GM21528 (cell line): ENCODE measurements at regions not wholly inside any gene's neighbourhood (a gene's known extent, or its start where the extent isn't known, plus 50 kb on each side); places are given as distances from the start of the nearest gene placed in this dataset.
"Not testable (repeated sequence)": the region's sequence is repeated elsewhere in the genome, so short reads cannot be mapped to it uniquely, and the experiment has no call there.

Source experiments
- ATAC-seq: cut with Tn5 transposase; IDR thresholded peaks from one replicate; pipeline ENCODE4 v1.9.1; 2021; ENCODE audit warnings: mild to moderate bottlenecking, moderate library complexity; ENCODE audit not compliant: unreplicated experiment, low FRiP score

DNA sequence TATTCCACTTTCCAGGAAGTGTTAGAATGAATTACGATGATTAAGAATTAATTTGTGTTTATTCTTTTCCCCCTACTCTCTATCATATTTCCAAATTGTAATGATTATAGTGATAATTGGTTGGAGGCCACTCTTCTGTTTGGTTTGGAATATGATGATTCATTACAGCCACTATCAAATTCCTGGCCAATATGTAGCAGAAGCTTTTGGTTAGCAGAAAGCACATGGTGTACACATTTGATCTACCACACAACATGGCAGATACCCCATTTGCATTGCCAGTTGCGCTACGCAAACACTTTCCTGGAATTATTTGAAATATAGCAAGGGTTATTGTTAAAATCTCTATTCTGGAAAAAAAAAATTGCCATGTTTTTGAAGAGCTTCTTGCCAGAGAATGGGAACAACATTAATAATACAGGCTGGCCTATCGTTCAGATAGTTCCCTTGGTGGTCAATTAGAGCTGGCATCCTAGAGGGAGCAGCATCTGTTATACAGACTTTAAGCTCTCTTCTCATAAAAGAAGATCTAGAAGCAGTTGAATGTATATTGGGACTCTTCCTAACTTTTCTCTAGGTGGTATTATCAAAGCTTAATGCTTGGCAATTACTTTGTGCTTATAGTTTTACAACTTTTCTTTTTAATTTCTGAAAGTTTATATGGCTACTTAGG lies 455.0 kb upstream of the ACTBL2 start:
- ATAC-seq, result no peak

DNA sequence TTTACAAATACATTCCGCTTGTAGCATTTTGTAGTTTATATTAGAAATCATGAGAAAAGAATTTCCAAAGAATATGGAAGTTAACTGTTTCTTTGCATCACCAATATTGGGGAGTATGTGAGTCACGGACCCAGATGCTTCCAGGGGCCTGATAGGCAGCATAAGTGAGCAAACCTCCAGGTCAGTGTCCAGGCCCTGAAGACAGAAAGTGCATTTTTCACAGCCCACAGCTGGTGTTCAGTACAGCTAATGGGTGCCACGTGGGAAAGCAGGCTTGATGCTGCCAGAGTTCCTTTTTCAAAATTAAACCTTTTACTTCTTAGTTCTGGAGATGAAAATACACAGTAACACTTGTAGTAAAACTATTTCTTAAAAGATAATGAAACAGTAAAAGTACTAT lies 454.4 kb upstream of the ACTBL2 start:
- ATAC-seq, result no peak

- ATAC-seq, result no peak
These were observed 450.1 kb upstream of the ACTBL2 start for GRCh38 chr5:57932761-57933160.

DNA sequence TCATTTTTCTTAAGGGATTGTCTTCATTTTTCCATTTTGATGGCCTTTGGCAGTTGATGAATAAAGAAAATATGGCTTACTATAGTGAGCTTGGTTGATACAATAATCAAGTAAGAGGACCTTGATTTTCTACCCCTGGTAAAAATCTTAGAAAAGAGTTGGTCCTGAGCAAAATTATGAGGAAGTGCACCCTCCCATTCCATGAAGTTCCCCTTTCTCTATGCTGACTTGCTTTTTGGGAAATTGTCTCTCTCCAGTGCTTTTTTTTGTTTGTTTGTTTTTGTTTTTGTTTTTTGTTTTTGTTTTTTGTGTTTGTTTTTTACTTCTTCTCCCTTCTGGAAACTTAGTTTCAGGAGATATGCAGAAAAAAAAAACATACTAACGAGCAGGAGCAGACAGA lies 449.2 kb upstream of the ACTBL2 start:
- ATAC-seq, result no peak

DNA sequence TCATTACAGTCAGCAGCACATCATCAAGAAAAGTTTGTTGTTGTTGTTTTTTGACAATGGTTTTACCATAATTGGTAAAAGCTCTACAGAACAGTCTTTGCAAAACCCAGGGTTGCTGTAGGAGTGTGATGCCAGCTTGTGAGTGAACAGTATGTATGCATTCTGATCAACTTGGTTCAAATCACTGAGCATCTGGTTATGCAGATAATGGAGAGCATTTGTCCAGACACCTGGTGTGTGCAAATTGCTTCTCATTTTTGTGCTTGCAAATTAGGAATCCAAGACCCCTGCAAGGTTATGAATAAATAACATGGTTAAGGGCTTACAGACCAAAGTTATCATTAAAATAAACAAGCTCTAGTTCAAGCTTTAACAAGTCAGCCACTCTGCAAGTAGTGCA lies 448.7 kb upstream of the ACTBL2 start:
- ATAC-seq, result no peak

- no peak for ATAC-seq
These were observed 446.7 kb upstream of the ACTBL2 start for GRCh38 chr5:57929271-57929670.

- ATAC-seq, result not testable (repeated sequence)
These were observed 440.5 kb upstream of the ACTBL2 start for GRCh38 chr5:57923094-57923493.

DNA sequence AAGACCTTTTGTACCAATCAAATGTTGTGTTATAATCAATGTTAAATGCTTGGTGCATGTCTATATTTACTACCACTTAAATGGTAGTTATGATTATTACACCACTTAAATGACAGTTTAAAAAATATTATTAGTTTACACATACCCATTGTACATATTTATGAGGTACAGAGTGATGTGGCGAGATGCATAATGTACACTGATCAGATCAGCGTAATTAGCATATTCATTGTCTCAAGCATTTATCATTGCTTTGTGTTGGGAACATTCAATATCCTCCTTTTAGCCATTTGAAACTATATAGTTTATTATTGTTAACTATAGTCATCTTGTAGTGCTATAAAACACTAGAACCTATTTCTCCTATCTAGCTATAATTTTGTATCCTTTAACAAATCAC lies 434.4 kb upstream of the ACTBL2 start:
- no peak for ATAC-seq

- ATAC-seq, result no peak
These were observed 432.9 kb upstream of the ACTBL2 start for GRCh38 chr5:57915536-57915935.

DNA sequence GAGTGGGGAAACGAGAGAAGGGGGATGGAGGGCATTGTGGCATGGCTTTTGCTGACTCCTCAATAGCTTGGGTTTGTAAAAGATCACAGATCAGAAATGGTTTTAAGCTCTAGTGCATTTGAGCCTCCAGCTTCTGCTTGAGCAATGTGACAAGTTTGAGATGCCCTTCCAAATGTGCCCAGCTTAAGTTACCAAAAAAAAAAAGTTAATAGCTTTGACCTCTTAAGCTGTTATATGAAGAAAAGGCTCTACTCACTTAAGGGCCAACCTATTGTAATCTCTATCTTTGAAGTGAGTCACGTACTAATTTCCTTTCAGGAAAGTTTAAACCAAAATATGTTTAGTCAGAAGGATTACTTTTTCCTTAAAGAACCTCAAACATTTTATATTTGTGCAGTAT lies 428.8 kb upstream of the ACTBL2 start:
- no peak for ATAC-seq

DNA sequence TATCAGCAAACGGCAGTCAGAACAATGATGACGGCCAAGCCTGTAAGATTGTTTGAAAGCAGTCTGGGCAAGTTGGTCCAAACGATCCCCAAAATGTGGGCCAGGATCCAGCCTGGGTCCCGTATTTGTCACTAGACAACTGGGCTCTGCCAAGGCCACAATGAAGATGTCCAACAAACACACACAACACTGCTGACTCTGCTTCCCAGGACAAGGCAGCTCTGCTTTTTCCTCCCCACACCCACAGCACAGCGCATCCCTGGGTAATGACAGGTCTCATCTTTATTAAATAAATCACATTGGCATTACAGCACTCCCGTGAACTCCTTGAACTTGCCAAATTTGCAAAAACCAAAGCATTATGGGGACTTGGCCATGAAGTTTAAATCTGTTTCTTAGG lies 424.1 kb upstream of the ACTBL2 start:
- ATAC-seq, result no peak

DNA sequence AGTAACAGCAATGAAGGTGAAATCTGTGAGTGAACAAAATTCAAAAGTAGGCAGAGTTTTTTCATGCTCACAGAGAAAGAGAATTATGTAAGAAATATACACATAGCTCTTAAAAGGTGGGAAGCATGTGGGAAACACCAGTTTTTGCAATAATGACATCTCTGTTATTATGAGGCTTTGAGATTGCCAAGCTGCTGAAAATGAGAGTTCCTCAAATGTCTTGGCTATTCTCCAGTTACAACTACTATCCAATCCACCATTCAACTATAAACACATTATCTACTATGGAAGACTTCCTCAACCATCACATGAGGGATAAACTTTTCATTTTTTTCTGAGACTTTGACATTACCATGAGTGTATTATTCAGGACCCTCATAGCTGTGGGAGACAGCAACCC lies 420.8 kb upstream of the ACTBL2 start:
- ATAC-seq, result no peak

DNA sequence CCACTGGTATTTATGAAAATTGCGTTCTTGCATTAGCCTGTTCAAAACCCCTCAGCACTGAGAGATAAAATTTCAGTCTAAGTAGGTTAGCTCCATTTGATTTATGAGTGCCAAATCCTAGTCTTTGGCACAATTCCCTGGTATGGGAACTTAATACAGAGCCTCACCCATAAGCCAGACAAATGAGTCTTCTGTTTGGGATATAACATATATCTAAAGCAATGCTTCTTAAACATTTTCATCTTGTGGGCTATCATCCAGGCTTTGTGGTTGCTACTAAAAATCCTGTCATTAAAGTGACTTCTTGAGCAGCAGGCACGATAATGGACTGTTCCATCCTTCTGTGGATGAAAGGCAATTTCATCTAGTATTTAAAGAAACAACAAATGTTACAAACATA lies 419.5 kb upstream of the ACTBL2 start:
- no peak for ATAC-seq

DNA sequence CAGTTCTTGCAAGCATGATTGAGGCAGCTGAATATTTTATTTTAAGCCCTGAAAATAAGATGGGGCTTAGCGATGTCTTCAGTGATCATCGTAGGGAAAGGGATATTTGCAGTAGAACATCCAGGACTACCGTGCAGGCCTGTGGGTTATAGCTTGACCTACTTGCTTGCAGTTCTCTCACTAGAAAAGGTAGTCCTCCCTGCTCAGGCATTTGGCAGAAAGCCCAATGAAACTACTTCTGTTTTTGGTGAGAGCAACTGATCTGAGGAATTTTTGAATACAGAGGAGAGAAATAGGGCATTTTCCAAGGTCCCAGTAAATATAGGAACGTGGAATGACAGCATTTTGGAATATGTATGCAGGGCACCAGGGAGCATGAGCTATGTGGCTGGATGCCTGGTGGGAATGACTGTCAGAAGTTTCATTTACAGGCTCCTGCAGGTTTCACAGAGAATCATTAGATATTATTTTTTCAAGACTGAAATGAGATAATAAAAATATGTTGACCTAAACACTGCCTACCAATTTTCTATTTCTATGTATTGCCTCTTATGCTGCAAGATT lies 417.9 kb upstream of the ACTBL2 start:
- ATAC-seq, result no peak

DNA sequence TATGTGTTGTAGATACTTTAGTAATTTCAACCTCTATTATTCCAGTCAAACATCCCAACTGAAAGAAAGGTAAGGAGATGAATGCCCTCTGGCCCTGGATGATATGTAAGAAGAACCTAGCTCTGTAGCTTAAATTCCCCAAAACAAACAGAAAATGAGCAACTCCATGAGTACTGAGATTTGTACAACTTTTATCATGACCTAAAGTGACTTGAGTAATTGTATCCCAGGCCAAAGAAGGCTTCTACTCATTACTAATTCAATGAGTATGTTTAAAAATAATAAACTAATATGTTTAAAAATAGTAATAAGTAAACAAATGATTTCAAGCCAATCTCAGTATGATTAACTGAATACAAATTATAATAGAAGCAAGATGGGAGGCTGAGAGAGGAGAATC lies 414.0 kb upstream of the ACTBL2 start:
- no peak for ATAC-seq

DNA sequence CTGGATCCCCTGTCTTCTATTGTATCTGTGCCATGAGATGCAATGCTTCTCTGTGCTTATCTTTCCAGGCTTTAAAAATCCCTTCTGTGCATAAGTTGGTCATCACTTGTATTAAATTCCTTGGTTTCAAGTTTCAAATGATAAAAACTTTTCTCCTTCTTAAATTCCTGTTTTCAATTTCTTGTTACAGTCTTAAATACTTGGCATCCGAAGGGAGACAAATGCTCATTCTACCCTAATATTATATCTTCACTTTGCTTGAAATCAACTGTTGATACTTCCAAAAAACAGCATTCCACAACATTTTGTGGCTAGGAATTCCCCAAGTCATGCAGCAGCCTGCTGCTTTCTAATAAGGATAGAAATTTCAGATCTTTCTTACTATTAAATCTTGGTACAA lies 413.2 kb upstream of the ACTBL2 start:
- no peak for ATAC-seq

DNA sequence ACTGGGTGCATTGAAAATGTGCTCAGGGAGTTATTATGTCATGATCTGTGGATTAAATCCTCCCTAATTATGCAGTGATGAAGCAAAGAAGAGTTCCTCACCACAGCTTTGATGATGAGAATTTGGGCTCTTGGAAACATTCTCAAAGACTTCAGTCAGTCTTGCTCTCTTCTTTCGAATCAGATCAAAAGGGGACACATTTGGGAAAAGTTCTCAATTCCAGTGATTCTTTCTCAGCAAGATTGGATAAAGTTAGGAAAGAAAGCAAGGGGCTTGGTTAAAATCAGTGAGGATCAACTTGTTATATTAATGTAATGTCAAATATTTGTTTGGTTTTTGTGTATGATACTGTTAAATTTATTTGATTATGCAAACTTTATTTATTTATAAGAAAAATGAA lies 411.3 kb upstream of the ACTBL2 start:
- no peak for ATAC-seq

DNA sequence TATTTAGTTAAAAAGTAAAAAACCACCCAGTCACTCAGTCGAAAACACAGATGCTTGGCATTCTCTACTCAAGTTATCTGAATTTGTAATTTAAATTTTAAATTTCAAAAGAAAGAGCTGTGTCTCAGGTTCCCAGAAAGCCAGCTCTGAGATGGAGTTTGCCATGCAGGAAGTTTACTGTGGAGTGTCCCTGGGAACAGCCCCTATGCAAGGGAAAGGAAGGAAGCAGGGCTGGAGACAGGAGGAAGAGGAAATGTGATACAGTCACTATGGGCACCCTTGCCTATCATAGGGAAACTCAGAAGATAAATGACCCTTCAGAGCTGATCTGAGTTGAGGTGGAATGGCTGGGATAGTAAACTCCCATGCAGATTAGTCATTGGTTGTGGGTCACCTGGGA lies 408.8 kb upstream of the ACTBL2 start:
- ATAC-seq, result no peak

DNA sequence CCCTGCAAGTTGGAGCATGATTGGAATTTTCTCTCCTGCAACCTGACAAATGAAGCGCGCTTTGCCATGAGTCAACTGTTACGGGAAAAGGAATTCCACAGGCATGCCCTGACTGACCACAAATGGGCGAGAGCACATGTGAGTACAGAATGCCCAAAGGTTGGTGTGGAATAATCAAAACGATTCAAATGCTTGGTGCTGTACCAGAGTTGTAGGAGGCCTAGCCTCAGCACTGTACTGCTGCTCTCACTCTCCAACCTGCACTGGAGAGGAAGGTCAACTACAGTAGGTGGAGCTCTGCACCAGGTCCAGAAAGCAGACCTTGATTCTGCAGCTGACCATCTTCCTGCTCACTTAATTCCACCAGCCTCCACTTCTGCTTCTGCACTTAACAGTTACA lies 406.9 kb upstream of the ACTBL2 start:
- no peak for ATAC-seq

GRCh38 chr5:57887851-57888621 lies 405.4 kb upstream of the ACTBL2 start:
- no peak for ATAC-seq

DNA sequence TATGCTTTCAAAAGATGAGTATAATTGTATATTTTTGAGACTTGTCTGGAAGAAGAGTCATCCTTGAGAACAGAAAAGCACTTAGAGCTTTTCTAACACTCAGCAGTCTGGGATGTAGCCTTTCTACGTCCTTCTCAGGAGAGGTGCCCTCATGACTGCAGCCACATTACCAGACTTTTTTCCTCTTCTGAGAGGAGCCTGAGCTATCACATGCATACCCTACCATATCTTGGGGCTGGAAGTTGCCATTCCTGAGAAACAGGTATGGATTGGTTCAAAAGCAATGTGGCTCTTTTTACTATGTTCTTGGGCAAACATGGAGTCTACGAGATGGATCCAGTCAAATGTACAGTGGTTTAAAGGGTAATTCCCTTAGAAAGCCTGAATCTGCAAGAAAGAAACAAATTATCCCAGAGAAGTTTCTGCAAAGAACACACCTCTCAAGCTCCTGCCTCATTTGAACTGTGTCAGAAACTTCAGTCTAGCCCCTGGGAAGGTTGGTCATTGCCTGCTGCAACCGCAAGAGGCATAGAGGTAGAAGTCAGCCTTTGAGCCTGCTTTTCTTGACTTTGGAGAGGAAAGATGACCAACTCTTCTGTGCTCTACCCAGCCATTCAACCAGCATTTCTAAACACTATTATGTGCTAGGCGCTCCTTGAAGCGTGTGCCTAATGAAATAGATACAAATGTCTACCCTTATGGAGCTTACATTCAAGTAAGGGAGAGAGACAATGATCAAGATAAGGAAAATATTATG lies 401.9 kb upstream of the ACTBL2 start:
- ATAC-seq, result no peak
